Prostate gland (tissue), 2 donors: ENCODE measurements at regions not wholly inside any gene's neighbourhood (a gene's known extent, or its start where the extent isn't known, plus 50 kb on each side); places are given as distances from the start of the nearest gene placed in this dataset.

Experiments
- DNase-seq: peaks from one replicate; pipeline ENCODE4 v3.0.0-alpha.2; 2019; ENCODE audit warnings: low spot score
- H3K27ac ChIP-seq, 2 donors: fragments of 200-600 bp; sonication (generic); 2 replicates each; pipeline ENCODE4 v1.5.1; 2017 to 2019
- H3K27me3 ChIP-seq: fragments of 200-600 bp; sonication (generic); replicated peaks from 2 replicates; pipeline ENCODE4 v1.5.1; 2019; ENCODE audit not compliant: insufficient read depth
- H3K36me3 ChIP-seq, 2 donors: fragments of 200-600 bp; sonication (generic); 1 replicate in 1 of 2; 2 replicates in 1 of 2; pipeline versions ENCODE4 v1.5.1 to v1.8.1; 2017 to 2019
- H3K4me1 ChIP-seq: fragments of 200-600 bp; sonication (generic); replicated peaks from 2 replicates; pipeline ENCODE4 v1.5.1; 2019
- H3K4me3 ChIP-seq, 2 donors: fragments of 200-600 bp; sonication (generic); 2 replicates each; pipeline ENCODE4 v1.5.1; 2017 to 2019
- H3K9me3 ChIP-seq: fragments of 200-600 bp; sonication (generic); 2 replicates; pipeline ENCODE4 v1.5.1; 2017
- POLR2A ChIP-seq: fragments of 450-650 bp; IDR thresholded peaks from one replicate; pipeline ENCODE4 v1.6.1; 2016; ENCODE audit warnings: antibody characterized with exemption, mild to moderate bottlenecking
- POLR2AphosphoS5 ChIP-seq: sonication (generic); formaldehyde crosslinking; IDR thresholded peaks from one replicate; pipeline ENCODE4 v1.6.1; 2017; ENCODE audit warnings: antibody characterized with exemption
- WGBS: methylation state at CpG from one replicate; pipeline ENCODE4 v1.1.5; 2018; 5-methylcytosine and 5-hydroxymethylcytosine counted together
- intact Hi-C: fragments of 100-400 bp; cut with DNase I; formaldehyde crosslinking; loops from one replicate; pipeline ENCODE4 v1.14.2; 2022
- TF ChIP-seq, protein P1 (sequence below), 4 experiments: fragments of 200-600 bp in 2 of 4; fragments of 450-650 bp in 2 of 4; sonication (generic) in 2 of 4; IDR thresholded peaks; 1 replicate in 3 of 4; 2 replicates in 1 of 4; pipeline ENCODE4 v1.5.1; 2016 to 2019; ENCODE audit warnings: antibody characterized with exemption in 4 of 4, mild to moderate bottlenecking in 2 of 4, moderate library complexity in 2 of 4

DNA sequence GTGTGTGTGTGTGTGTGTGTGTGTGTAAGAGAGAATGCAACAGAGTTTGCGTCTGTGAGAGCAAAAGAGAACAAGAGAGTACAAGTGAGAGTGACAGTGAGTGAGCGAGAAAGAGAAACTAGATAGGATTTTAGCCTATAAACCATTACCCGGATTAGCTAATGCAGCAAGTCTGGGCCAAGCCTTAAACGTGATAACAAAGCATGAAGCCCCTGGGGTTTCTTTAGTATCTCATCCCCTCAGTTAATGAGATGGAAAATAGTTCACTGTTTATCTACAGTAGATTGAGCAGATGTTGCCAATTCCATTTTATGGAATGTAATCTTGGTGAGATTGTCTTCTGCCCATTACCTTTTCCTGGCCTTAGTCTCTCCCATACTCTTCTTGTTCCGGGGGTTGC lies 114.5 kb downstream of the MAT2B start:
- Histone ChIP-seq H3K36me3 (no peaks in the 10 kb centered on the region), H3K4me1 (no peaks in the 10 kb centered on the region), H3K4me3 (no peak overlapping the region), H3K27me3 (no peaks in the 10 kb centered on the region), H3K9me3 (no peaks in the 10 kb centered on the region), H3K27ac (no peak overlapping the region)
- no peak for DNase-seq
- 56% methylated on average over 5 of the region's 5 CpGs for WGBS
- TF ChIP-seq, protein P1, sequence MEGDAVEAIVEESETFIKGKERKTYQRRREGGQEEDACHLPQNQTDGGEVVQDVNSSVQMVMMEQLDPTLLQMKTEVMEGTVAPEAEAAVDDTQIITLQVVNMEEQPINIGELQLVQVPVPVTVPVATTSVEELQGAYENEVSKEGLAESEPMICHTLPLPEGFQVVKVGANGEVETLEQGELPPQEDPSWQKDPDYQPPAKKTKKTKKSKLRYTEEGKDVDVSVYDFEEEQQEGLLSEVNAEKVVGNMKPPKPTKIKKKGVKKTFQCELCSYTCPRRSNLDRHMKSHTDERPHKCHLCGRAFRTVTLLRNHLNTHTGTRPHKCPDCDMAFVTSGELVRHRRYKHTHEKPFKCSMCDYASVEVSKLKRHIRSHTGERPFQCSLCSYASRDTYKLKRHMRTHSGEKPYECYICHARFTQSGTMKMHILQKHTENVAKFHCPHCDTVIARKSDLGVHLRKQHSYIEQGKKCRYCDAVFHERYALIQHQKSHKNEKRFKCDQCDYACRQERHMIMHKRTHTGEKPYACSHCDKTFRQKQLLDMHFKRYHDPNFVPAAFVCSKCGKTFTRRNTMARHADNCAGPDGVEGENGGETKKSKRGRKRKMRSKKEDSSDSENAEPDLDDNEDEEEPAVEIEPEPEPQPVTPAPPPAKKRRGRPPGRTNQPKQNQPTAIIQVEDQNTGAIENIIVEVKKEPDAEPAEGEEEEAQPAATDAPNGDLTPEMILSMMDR (IDR thresholded peaks at IDR 0.05): no peak
- TF ChIP-seq POLR2AphosphoS5: no peak
- no peak for TF ChIP-seq POLR2A
- intact Hi-C loops: no loop called here

DNA sequence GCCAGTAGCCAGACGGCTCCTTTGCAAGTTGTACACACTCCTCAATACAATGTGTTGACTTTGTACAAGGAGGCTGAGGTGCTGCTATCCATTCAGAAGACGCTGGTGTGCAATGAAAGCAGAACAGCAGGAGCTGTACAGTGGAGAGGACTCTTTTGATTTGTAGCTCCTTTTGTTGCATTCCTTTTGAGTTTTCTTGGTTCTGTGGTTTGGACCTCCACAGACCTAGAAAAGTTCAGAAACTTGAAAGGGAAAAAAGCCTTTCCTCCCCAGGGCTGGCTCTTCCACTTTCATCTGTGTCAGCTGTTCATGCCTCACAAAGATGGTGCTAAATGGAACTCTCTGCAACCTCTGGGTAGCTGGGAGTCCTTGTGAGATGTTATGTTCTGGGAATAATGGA lies 117.4 kb downstream of the MAT2B start:
- no peaks in the 10 kb centered on the region for H3K9me3 ChIP-seq
- H3K4me1 ChIP-seq: no peaks in the 10 kb centered on the region
- no peak overlapping the region for H3K27ac ChIP-seq
- no peak for DNase-seq
- WGBS: 53% methylated on average over 2 of the region's 2 CpGs
- TF ChIP-seq, protein P1 (IDR thresholded peaks at IDR 0.05): no peak
- TF ChIP-seq POLR2A: no peak
- no peaks in the 10 kb centered on the region for H3K27me3 ChIP-seq
- intact Hi-C loops: no loop called here
- no peaks in the 10 kb centered on the region for H3K36me3 ChIP-seq
- H3K4me3 ChIP-seq: no peak overlapping the region

DNA sequence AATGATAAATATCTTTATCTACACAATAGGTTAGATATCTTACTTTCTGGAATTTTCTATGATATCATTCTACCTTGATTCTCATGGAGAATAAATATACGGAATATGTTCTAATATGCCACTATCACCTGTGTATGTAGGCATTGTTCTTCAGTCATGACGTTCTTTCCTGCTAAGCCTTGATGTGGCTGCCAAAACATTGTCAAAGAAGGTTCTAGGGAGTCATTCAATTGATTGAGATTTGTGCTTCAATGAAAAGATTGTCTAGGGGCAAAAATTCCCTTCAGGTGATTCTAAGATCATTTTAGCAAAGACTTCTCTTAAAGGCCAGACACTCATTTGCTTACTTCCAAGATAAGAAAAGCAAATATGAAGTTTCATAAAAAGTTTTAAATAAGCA lies 118.1 kb downstream of the MAT2B start:
- WGBS: 72% methylated on average over 2 of the region's 2 CpGs

DNA sequence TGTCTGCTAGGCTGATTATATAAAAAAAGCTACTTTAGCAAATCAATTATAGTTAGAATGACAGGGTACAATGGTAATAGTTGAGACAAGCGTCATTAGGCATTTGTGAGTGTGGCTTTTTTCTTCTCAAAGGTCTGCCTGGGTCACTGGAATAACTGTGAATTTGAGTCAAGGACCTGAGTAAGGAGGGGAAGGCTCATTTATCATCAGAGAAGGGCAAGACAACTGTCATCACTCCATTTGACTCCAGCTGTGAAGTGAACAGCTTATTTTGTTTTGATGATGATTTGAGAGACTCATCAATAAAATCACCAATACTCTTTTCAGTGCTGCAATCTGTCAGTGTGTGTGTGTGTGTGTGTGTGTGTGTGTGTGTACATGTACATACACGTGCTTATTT lies 118.6 kb downstream of the MAT2B start:
- 54% methylated on average over 2 of the region's 2 CpGs for WGBS
- no peaks in the 10 kb centered on the region for H3K36me3 ChIP-seq
- intact Hi-C loops: no loop called here
- H3K4me1 ChIP-seq: no peaks in the 10 kb centered on the region
- no peak for DNase-seq
- H3K27me3 ChIP-seq: no peaks in the 10 kb centered on the region
- no peaks in the 10 kb centered on the region for H3K9me3 ChIP-seq
- TF ChIP-seq POLR2AphosphoS5 (no peak), POLR2A (no peak)
- TF ChIP-seq, protein P1 (IDR thresholded peaks at IDR 0.05): no peak
- no peak overlapping the region for H3K4me3 ChIP-seq
- no peak overlapping the region for H3K27ac ChIP-seq

More for the DNA sequence above, 118.1 kb downstream of the MAT2B start:
- TF ChIP-seq POLR2AphosphoS5 (no peak), POLR2A (no peak)
- TF ChIP-seq, protein P1 (IDR thresholded peaks at IDR 0.05): no peak
- H3K4me3 ChIP-seq: no peak overlapping the region
- no peaks in the 10 kb centered on the region for H3K36me3 ChIP-seq
- intact Hi-C loops: no loop called here
- H3K9me3 ChIP-seq: no peaks in the 10 kb centered on the region
- H3K27ac ChIP-seq: no peak overlapping the region
- H3K4me1 ChIP-seq: no peaks in the 10 kb centered on the region
- H3K27me3 ChIP-seq: no peaks in the 10 kb centered on the region
- no peak for DNase-seq

DNA sequence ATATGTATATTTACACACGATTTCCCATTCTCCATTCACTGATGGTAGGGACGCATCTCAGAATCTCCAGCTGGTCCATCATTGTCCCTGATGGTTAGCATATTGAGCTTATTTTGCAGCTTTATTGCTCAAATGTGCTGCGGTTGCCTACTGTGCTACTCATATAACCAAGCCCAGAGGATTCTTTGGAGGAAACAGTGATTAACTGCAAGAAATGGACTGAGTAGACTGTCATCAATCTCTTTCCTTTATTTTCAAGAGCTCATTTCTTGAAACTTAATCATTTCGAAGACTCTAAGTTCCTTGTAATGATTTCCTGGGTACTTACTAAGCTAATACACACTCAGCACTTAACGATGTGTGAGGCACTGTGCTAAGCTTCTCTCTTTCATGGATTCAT lies 119.0 kb downstream of the MAT2B start:
- intact Hi-C loops: no loop called here

More for the DNA sequence above, 119.0 kb downstream of the MAT2B start:
- Histone ChIP-seq H3K36me3 (no peaks in the 10 kb centered on the region), H3K27me3 (no peaks in the 10 kb centered on the region), H3K9me3 (no peaks in the 10 kb centered on the region), H3K4me3 (no peak overlapping the region), H3K27ac (no peak overlapping the region), H3K4me1 (no peaks in the 10 kb centered on the region)
- no peak for DNase-seq
- TF ChIP-seq POLR2AphosphoS5 (no peak), POLR2A (no peak)
- TF ChIP-seq, protein P1 (IDR thresholded peaks at IDR 0.05): no peak
- WGBS: 84% methylated on average over 5 of the region's 5 CpGs
